Hippocampal formation (tissue), 2 donors: ENCODE measurements at regions not wholly inside any gene's neighbourhood (a gene's known extent, or its start where the extent isn't known, plus 50 kb on each side); places are given as distances from the start of the nearest gene placed in this dataset.

Experiments used
- DNase-seq, 2 donors: peaks; one replicate each; lab custom pipeline; 2025; lab: John Stamatoyannopoulos, UW

DNA sequence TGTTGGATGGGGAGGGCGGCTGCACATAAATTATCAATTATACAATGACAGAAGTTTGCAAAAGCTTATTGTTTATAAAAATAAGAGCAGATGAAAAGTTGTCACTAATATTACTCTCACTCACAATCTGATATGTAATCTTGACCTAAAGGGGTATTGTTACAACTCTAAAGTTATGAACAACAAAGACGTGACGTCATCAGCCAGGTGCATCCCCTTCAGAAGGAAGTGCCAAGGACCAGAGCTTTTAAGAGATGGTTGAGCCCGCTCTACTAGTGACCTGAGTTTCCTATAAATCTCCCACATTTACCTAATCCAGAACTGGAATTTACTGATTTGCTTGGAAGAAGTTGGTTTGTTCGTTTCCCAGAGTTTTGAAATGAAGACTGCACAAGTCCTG is 247.7 kb upstream of the MGMT start:
- DNase-seq = no peak

DNA sequence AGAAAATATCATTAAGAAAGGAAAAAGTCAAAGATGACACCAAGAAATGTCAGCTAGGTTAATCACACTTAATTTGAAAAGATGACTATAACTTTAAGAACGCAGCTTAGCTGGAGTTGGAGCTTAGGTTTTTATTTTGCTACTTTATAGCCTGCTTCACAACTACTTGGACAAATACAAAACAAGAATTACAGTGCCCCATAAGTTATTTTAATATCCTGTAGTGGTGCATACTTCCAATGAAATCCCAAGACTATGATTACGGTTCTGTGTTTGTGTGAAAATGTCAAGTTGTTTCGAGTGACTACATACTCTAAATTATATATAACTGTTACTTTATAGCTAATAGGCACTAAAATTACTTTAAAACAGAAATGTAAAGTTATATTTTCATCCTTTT is 244.6 kb upstream of the MGMT start:
- DNase-seq = no peak

DNA sequence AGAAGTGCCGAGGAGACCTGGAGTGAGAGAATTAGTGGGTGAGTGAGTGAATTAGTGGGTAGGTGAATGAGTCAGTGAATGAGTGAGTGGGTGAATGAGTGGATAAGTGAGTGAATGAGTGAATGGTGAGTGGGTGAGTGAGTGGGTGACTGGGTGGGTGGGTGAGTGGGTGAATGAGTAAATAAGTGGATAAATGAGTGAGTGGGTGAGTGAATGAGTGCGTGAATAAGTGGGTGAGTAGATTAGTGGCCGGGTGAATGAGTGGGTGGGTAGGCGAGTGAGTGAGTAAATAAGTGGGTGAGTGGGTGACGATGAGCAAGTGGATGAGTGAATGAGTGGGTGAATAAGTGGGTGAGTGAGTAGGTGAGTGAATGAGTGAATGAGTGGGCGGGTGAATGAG is 243.7 kb upstream of the MGMT start:
- no peak for DNase-seq

DNA sequence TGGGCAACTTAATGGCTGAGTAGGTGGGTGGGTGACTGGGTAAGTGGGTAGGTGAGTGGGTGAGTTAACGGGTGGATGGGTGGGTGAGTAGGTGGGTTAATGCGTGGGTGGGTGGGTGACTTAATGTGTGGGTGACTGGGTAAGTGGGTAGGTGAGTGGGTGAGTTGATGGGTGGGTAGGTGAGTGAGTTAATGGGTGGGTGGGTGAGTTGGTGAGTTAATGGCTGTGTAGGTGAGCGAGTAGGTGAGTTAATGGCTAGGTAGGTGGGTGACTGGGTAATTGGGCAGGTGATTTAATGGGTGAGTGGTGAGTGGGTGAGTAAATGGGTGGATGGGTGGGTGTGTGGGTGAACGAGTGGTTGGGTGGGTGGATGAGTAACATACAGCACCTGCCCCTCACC is 243.0 kb upstream of the MGMT start:
- DNase-seq = no peak

DNA sequence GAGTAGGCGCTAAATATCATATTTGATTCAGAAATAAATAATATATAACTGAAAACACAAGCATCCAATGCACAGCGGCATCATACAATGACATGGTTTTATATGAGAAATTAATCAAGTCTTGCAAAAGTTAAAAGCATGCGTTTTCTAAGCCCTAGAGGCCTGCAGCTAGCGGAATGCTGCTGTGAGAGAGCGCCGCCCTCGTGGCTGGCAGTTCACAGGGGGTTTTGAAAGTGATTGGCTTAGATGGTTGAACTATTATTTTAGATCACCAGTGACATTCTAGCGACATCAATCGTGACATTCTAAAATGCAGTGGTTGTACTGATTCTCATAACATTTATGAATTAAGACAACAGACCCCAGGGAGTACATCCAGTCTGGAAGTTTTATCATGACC is 235.2 kb upstream of the MGMT start:
- DNase-seq = no peak

DNA sequence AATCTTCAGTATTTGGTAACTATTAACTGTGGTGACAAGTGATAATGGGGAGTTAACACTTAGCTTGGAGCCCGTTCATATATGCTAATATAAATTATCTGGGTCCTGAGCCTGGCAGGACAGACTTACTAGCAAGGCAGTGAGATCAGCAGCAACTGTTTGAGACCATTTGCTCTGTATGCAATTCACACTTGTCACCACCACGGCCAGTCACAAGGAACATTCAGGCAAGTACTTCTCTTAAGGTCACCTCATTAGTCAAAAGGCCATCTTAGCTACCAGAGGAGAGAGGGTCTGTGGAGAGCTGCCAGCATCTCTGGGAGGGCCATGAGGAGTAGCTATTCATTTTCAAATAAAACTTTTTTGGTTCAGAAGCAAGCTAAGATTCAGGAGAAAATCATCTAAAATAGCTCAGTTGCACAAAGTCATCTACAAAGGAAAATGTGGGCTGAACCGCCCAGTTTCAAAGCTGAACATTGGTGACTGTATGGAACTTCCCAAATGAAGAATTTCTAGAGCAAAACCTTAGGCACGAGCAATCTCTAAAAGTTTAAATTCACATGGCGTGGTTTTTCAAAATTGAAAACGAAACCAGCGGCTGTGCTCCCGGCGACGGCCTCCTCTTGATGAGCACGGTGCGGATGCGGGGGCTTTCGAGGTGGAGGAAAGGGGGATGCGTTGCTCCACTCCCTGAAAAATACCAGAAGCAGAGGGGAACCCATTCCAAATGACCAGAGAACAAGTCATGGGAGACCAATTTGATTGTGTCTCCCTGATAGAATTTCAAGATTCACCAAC is 233.5 kb upstream of the MGMT start:
- no peak for DNase-seq

DNA sequence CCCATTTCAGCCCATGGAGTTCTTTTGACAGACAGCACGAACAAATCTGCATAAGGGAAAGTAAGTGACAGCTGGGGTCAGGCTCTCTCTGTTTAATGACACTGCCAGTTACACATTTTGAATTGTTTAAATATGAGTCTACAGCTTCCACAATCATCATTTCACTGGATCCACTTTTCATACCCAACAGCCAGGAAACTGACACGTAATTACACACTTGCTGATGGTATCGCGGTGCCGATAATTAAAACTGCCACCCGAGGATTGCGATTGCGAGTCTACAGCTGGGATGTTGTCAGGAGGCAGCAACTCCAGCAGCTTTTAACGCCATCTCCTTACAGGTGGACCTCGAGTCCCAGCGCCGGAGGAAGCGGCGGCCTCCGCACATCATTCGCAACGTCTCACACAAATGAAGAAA is 230.8 kb upstream of the MGMT start:
- DNase-seq = no peak

DNA sequence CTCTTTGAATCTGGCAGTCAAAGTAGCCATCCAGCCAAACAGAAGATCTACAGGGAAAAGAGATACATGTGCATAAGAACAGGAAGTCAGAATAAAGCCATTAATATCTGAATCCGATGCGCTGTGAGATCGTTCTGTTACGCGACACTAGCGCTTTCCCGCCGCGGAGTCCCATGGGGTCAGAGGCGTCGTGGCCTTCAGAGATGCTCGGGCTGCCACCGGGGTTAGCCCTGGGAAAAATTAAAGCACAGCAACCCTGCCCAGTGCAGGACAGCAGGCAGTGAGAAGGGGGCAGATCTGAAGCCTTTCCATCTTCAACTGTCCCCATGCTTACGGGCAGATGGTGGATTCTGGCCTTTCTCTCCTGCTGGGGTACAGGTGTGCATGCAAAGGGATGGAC is 225.6 kb upstream of the MGMT start:
- no peak for DNase-seq

DNA sequence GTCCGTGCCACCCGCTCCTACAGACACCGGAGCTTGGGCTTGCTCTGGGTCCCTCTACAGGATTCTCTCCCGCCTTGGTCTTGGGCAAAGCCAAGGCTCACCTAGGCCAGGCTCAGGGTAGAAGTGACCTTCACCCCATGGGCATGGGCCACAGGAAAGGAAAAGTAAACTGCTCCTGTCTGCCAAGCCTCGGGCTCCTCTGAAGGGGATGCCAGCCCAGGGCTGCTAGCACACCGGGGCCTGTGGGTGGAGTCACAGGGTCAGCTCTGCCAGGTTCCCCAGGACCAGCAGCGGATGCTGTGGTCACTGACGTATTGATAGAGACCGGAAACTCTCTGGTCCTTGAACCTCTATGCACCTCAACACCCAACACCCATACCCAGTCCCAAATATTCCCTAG is 222.7 kb upstream of the MGMT start:
- DNase-seq = no peak

DNA sequence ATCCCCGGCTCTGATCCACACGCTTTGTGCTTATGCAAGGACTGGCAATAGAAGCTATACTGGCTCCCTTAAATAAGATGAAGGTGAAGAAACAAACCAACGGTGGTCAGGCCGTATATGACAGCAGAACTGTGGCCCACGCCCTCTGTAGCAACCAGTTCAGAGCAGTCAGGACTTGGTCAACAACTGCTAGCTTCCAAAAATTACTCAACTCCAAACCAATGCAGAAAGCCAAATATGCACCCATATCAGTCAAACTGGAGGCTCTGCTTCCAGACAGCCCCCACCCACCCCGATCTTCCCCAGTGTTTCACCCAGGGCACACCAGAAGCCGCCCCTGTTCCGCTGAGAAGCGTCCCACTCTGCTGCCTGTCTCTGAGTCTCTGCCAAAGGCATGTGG is 222.3 kb upstream of the MGMT start:
- DNase-seq = no peak

DNA sequence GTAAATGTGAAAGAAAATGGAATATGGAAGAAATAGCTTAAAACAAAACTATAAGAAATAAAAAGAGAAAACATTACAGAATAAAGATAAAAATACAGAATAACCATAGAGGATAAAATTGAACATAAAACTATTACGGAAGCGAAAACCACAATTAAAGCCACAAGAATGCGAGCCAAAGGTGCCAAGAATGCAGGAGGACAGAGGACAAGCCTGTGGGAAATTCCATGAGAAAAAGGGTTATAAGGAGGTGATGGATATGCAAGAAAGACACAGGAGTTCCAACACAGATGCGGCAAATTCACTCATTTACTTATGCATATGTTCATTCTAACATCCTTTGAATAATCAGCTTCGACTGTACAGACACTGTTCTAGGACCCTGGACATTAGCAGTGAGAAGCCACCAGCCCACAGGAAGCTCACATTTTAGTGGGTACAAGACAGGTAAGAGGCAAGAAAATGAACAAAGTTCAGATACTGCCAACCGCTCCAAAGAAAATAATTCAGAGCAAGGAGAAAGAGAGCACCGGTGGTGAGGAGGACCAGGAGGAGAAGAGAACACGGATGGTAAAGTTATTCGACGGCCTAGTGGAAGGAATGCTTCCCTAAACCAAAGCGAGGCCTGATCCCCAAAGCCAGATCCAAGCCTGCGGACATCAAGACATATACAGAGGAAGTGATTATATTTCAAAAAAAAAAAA is 213.7 kb upstream of the MGMT start:
- no peak for DNase-seq

DNA sequence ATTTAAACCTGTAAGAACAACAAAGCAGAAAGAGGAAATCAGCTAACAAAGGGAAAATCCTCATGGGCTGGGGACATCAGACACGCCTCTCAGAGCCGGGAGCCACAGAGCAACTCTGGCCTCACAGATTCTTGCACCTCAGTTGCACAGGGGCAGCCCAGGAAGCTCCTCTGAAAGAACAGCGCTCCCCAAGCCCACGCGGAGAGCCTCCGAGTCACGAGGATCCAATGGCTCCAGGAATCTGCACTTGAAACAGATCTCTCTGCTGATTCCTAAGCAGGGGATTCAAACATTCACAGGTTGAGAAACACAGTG is 213.2 kb upstream of the MGMT start:
- DNase-seq = no peak

DNA sequence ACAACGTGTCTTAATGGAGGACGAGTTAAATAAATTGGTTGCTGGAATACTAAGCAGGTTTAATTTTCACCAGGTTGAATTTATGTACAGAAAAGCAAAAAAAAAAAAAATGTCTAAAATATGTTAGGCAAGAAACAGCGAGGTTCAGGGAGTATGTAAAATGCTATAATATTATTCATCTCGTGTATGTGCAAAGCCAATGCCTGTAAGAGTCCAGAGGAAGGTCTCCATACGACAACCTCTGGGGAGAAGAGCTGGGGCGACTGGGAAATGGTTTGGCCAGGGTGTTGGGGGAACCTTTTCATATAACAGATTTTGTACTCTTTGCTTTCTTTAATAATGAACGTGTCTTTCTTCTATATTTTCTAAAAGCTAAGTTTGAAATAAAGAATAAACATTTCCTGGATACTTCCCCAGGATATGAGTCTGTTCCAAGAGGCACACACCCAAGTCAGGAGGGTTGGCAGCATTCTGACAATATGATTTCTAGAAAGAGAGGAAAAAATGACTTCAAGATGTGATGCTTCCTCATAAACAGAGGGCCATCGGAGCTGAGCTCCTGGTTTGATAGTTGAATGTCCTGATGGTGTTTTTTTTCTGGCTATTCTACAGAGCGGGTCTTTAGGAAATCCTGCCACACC is 208.6 kb upstream of the MGMT start:
- no peak for DNase-seq

DNA sequence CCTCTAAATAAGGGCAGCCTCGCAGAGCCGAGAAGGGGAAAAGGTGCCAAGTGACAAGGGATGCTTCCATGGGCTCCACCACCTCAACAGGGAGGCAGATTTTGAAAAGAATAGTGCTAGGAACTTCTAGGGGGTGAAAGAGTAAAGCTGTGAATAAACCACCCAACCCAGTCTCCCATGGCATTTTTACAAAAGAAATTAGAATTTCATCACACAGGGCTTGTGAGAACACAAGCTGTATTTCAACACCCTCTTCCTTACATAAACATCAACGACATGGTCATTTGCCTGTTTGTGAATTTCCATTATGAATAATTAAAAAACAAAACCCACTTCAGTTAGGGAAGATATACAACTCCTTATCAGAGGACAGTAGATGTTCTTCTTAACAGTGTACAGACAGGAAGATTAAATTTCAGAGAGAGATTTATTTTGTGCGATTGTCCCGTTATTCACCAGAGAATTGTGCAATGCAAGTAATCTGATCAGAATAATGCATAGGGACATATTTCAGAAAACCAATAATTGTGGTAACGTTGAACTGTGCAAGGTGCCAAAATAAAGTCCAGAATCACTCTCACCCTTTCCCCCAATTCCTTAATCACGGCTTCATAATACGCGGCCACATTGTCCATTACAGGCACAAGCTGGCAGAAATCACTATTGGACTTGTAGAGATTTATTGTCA is 207.8 kb upstream of the MGMT start:
- no peak for DNase-seq

DNA sequence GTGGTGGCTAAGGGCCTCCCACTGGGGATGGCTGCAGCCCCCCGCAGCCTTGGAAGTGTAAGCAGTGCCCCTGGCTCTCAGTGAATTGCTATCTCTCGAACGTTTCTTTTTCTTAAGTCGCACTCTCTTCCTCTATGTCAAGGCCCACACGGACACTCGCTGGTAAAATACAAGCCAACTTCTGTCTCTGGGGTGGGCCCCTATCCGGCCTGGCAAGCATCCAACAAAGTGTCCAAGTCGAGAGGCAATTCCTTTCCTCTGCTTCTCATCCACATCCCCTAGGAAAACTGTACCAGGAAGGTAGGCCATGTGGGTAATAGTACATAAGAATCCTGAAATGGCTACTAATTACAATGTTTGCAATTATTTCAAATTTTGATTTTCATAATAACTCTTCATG is 194.9 kb upstream of the MGMT start:
- DNase-seq = no peak

DNA sequence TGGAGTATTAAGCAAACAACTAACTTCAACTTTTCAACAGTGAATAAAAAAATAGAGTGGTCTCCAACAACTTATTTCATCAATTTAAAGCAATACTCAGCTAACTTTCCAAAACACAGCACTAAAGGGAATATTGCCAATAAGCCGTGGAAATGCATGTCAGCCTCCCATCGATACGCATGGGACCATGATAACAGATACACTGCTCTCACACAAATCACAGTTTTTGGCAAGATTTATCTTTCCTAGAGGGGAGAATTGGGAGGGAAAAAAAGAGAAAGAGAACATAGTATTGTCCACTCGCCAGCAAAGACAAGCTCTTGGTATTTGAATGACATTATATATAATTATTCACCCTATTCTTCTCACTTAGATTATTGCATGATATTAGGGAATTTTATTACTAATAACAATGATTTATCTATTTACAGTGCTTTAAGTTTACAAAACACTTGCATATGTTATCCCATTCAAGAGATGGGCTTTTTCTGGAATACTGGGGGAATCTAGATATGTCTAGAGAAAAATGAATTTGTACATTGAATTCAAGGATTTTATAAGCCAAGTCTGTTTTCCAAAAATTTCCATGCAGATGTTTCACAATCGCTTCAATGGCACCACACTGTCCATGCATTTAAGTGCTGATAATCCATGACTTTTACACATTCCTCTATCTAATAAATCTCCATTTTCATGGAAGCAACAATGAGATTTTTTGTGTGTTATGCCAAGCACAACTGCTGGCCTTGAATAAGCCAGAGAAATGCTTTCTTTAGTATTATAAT is 194.0 kb upstream of the MGMT start:
- DNase-seq = no peak

DNA sequence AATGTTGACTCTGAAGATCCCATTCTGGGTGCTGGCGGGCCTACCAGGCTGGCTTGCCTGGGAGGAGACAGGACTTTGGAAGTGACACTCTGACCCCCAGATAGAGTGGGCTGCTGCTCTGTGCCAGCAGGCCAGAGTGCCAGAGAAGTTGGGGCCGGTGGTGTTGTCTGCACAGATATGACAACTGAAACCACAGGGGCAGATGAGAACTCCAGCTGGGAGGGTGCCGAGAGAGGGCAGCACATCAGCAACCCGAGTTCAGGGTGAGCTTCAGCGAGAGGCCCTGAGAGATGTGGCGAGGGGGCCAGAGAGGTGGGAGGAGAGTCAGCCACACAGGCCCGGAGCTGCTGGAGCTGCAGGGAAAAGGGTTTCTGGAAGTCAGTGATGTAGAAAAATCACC is 193.2 kb upstream of the MGMT start:
- DNase-seq = no peak

DNA sequence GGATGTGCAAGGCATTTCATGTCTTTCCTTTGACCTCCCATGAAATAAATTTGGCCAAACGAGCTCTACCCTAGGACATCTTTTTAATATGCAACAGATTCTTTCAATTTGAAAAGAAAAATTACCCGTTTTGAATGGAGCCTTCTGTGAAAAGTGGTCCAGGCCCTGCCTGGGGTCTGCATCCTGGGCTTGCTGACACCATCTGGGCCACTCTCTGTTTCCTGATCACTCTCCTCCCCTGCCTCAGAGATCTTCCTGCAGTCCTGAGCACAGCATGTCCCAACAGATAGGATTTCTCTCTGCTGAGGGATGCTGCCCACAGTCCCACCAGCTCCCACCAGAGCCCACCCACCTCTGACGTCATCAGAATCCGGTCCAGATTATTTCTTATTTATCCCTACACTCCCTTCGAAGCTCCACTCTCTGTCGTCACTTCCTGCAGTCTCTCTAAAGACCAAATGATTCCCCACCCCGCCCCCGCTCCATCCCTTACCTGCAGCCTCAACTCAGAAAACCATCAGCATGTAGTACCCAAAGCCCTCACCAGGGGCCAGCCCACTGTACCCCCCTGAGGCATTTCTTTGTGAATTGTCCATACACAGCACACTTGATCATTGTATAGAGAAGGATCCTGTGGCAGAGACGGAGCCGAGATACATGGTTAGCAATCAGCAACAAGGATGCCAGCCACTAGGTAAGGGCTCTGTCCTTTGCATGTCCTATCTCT is 192.1 kb upstream of the MGMT start:
- no peak for DNase-seq

DNA sequence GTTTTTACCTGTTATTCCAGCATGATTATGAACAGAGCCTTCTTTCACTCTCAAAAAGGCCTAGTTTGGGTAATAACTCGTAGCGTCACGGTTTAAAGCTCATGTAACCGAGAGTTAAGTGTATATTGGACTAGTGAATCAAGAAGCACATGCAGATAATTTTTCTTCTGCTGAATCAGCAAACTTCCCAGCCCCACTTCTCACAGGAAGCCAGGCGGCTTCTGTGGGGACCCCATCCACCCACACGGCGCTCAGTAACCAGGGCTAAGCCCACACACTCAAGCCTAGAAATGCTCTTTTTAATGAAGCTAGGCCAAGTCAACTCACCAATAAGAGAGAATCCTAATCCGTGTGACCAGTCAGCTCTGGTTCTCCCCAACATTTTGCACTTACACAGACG is 191.2 kb upstream of the MGMT start:
- DNase-seq = no peak

DNA sequence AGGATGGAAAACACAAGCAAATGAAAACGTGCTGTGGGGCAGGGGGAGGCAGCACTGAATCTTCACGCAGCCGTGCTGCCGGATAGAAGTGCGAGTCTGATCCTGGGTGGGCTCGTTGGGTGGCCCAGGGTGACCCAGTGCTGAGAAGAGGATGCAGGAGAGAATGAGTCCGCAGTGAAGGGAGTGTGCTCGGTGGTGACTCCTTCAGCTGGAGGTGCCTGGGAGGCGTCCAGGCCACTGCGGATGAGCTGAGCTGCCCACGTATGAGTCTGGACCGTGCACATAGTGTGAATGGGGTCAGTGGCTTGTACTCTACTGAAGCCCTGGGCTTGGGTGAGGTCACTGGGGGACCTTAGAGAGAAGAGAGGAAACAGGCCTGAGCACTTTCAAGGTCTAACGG is 190.0 kb upstream of the MGMT start:
- no peak for DNase-seq

DNA sequence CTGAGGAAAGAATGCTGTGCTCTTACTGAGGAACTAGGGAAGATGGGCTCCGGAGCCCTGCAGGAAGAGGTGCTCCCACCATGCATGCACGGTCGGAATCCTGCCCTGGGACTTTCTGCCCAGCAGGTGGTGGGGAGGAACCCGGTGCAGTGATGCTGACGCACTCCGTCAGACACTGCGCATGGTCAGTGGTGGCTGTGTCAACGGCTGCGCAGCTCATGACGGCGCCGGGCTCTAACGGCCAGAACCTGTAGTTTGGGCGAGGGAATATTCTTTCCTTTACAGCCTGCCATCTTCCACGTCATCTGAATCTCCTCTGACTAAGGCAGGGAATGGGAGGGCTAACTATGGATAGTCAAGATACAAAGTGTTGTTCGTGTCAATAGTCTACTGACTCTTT is 189.2 kb upstream of the MGMT start:
- no peak for DNase-seq
